ENCODE measurements at regions not wholly inside any gene's neighbourhood (a gene's known extent, or its start where the extent isn't known, plus 50 kb on each side); places are given as distances from the start of the nearest gene placed in this dataset.
A peak's percentile ranks its signal among the peaks of the same experiment; 100 is the strongest.

DNA sequence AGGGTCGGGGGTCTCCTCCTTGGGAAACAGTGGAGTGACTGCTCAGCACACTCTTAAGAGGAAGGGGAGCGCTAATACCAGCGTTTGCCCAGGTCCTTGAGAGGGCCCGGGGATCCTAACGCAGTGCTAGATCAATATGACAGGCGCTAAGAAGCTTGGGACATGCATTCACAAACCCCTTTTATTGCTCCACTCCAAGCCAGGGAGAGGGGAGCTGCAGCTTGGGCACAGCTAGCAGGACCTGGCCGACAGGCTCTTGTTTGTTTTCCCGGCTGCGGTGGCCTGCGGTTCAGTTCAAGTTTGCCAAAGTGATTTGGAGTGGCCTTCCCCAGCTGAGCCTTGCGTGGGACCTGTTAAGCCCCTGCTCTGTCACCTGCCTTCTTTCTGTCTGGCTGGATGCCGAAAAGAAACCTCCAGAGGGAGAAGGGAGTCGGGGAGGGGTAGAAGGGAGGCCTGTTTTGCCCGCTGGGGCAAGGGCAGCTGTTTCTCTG lies 152.1 kb downstream of the GLI2 start:
- FAIRE-seq = no peak
- intact Hi-C loops (cut with micrococcal nuclease; ENCODE audit: unreplicated experiment) (no loop called here), in situ Hi-C loops (cut with HindIII; ENCODE audit: extremely low pct_ligation_motif_present, low pct_unique_long_range_greater_than_20kb) (no loop called here)
- H3K9me3 ChIP-seq (ENCODE audit: low read length) = no peaks in the 10 kb centered on the region
- ChIA-PET POLR2A (no interaction called here), CTCF (ENCODE audit: low intra/inter-chr PET ratio, low total read pairs) (no interaction called here)
- peaks cover 17 to 87% of the 10 kb centered on the region in 2 experiments for H3K27me3 ChIP-seq (ENCODE audit: control insufficient read depth in 1 of 2, insufficient read depth in 2 of 2, low read length in 2 of 2)
- no peak overlapping the region for H3K4me3 ChIP-seq (replicated peaks in 1 of 3; ENCODE audit: insufficient read depth in 1 of 3, low read depth in 2 of 3, low read length in 3 of 3)
- no peak overlapping the region for H2AFZ ChIP-seq (ENCODE audit: low read length)
- peak; percentile 26 for ATAC-seq
- H3K9ac ChIP-seq (ENCODE audit: insufficient read depth, low read depth, low read length) = no peak overlapping the region
- no TSS peak for BruUV-seq (replicated peaks)
- DNase-seq (ENCODE audit: low spot score) = no peak
- H4K20me1 ChIP-seq (ENCODE audit: insufficient read depth, low read length) = no peaks in the 10 kb centered on the region
- peaks cover 14% of the 10 kb centered on the region for H3K4me1 ChIP-seq (ENCODE audit: insufficient read depth, low read length)
- H3K79me2 ChIP-seq (ENCODE audit: insufficient read depth, low read length) = no peaks in the 10 kb centered on the region
- WGBS (ENCODE audit: low lambda C conversion rate) = 9% methylated on average over 8 of the region's 14 CpGs
- no peaks in the 10 kb centered on the region for H3K36me3 ChIP-seq (replicated peaks in 1 of 2; ENCODE audit: control insufficient read depth in 1 of 2, insufficient read depth in 2 of 2, low read length in 2 of 2)
- H3K4me2 ChIP-seq (ENCODE audit: low read depth, low read length) = 0 out of 2 replicates have a peak overlapping the region, but pooled peaks have one; percentile 5
- H3K27ac ChIP-seq (ENCODE audit: extremely low read length, insufficient read depth, low read length) = no peak overlapping the region
- TF ChIP-seq SIX4 (CRISPR knock-in tag; IDR thresholded peaks at IDR 0.05) (no peak), ZFP36L1 (CRISPR knock-in tag; IDR thresholded peaks at IDR 0.05) (no peak)
- TF ChIP-seq, protein P1, sequence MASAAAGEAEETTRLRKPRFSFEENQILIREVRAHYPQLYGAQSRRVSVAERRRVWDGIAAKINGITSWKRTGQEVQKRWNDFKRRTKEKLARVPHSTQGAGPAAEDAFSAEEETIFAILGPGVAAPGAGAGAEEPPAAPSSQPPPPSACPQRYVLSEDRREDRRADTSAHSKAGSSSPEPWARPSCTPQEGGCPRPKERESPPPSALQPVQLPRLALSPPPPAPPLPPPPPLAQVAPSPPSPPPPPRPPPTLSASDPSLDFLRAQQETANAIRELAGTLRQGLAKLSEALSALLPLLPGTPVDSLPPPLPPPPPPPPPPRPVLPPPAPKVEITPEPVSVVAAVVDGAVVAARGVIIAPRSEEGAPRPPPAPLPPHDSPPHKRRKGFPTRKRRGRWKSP (CRISPR knock-in tag; IDR thresholded peaks at IDR 0.05) = 0 out of 2 replicates have a peak, but pooled peaks have one; percentile 32
- TF ChIP-seq, protein P2, sequence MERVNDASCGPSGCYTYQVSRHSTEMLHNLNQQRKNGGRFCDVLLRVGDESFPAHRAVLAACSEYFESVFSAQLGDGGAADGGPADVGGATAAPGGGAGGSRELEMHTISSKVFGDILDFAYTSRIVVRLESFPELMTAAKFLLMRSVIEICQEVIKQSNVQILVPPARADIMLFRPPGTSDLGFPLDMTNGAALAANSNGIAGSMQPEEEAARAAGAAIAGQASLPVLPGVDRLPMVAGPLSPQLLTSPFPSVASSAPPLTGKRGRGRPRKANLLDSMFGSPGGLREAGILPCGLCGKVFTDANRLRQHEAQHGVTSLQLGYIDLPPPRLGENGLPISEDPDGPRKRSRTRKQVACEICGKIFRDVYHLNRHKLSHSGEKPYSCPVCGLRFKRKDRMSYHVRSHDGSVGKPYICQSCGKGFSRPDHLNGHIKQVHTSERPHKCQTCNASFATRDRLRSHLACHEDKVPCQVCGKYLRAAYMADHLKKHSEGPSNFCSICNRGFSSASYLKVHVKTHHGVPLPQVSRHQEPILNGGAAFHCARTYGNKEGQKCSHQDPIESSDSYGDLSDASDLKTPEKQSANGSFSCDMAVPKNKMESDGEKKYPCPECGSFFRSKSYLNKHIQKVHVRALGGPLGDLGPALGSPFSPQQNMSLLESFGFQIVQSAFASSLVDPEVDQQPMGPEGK (CRISPR knock-in tag; IDR thresholded peaks at IDR 0.05) = no peak

DNA sequence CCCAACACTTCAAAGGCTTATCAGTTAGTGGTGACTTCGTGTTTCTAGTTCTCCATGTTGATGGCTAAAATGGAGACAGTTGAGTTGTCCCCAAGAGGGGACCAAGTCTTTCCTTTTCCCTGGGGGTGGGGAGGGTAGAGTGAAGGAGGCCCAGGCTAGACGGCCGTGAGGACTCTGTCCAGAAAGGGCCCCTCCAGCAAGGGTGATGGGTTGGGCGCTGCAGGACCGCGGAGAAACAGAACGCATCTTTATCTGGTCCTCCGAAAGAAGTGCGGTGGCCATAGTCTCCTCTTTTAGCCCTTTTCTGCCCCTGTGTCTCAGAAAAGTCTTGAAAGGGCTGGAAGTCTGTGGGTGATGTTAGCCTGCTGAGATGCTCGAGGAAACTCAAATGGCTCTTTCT lies 153.2 kb downstream of the GLI2 start:
- ATAC-seq (no peak), FAIRE-seq (no peak), DNase-seq (ENCODE audit: low spot score) (no peak)
- ChIA-PET CTCF (ENCODE audit: low intra/inter-chr PET ratio, low total read pairs) (no interaction called here), POLR2A (no interaction called here)
- Histone ChIP-seq H2AFZ (ENCODE audit: low read length) (no peak overlapping the region), H3K36me3 (replicated peaks in 1 of 2; ENCODE audit: control insufficient read depth in 1 of 2, insufficient read depth in 2 of 2, low read length in 2 of 2) (no peaks in the 10 kb centered on the region), H4K20me1 (ENCODE audit: insufficient read depth, low read length) (no peaks in the 10 kb centered on the region), H3K27me3 (ENCODE audit: control insufficient read depth in 1 of 2, insufficient read depth in 2 of 2, low read length in 2 of 2) (peaks cover 17 to 85% of the 10 kb centered on the region in 2 experiments), H3K4me2 (ENCODE audit: low read depth, low read length) (no peak overlapping the region), H3K9ac (ENCODE audit: insufficient read depth, low read depth, low read length) (no peak overlapping the region), H3K79me2 (ENCODE audit: insufficient read depth, low read length) (no peaks in the 10 kb centered on the region), H3K27ac (ENCODE audit: extremely low read length, insufficient read depth, low read length) (no peak overlapping the region), H3K9me3 (ENCODE audit: low read length) (no peaks in the 10 kb centered on the region), H3K4me1 (ENCODE audit: insufficient read depth, low read length) (peaks cover 14% of the 10 kb centered on the region), H3K4me3 (replicated peaks in 1 of 3; ENCODE audit: insufficient read depth in 1 of 3, low read depth in 2 of 3, low read length in 3 of 3) (no peak overlapping the region)
- BruUV-seq (replicated peaks) = no TSS peak
- in situ Hi-C loops (cut with HindIII; ENCODE audit: extremely low pct_ligation_motif_present, low pct_unique_long_range_greater_than_20kb) (no loop called here), intact Hi-C loops (cut with micrococcal nuclease; ENCODE audit: unreplicated experiment) (no loop called here)
- 60% methylated on average over 10 of the region's 10 CpGs for WGBS (ENCODE audit: low lambda C conversion rate)
- TF ChIP-seq ISX (CRISPR knock-in tag; conservative IDR thresholded peaks at IDR 0.05) (no peak), FOXA3 (CRISPR knock-in tag; IDR thresholded peaks at IDR 0.05) (no peak), ZNF768 (CRISPR knock-in tag; IDR thresholded peaks at IDR 0.05) (no peak), ZMYM3 (CRISPR knock-in tag; IDR thresholded peaks at IDR 0.05) (no peak), ZSCAN31 (CRISPR knock-in tag; IDR thresholded peaks at IDR 0.05; ENCODE audit: low read depth) (no peak), SMARCE1 (IDR thresholded peaks at IDR 0.05; ENCODE audit: borderline replicate concordance) (no peak), ZFP82 (CRISPR knock-in tag; IDR thresholded peaks at IDR 0.05; ENCODE audit: borderline replicate concordance) (no peak), ZNF329 (CRISPR knock-in tag; IDR thresholded peaks at IDR 0.05; ENCODE audit: low read depth) (no peak)
- TF ChIP-seq, protein P3, sequence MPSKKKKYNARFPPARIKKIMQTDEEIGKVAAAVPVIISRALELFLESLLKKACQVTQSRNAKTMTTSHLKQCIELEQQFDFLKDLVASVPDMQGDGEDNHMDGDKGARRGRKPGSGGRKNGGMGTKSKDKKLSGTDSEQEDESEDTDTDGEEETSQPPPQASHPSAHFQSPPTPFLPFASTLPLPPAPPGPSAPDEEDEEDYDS (CRISPR knock-in tag; IDR thresholded peaks at IDR 0.05) = no peak
- TF ChIP-seq, protein P4, sequence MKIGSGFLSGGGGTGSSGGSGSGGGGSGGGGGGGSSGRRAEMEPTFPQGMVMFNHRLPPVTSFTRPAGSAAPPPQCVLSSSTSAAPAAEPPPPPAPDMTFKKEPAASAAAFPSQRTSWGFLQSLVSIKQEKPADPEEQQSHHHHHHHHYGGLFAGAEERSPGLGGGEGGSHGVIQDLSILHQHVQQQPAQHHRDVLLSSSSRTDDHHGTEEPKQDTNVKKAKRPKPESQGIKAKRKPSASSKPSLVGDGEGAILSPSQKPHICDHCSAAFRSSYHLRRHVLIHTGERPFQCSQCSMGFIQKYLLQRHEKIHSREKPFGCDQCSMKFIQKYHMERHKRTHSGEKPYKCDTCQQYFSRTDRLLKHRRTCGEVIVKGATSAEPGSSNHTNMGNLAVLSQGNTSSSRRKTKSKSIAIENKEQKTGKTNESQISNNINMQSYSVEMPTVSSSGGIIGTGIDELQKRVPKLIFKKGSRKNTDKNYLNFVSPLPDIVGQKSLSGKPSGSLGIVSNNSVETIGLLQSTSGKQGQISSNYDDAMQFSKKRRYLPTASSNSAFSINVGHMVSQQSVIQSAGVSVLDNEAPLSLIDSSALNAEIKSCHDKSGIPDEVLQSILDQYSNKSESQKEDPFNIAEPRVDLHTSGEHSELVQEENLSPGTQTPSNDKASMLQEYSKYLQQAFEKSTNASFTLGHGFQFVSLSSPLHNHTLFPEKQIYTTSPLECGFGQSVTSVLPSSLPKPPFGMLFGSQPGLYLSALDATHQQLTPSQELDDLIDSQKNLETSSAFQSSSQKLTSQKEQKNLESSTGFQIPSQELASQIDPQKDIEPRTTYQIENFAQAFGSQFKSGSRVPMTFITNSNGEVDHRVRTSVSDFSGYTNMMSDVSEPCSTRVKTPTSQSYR (CRISPR knock-in tag; IDR thresholded peaks at IDR 0.05; ENCODE audit: borderline replicate concordance) = no peak

Data from HepG2 (cell line).